ENCODE measurements at regions not wholly inside any gene's neighbourhood (a gene's known extent, or its start where the extent isn't known, plus 50 kb on each side); places are given as distances from the start of the nearest gene placed in this dataset.

DNA sequence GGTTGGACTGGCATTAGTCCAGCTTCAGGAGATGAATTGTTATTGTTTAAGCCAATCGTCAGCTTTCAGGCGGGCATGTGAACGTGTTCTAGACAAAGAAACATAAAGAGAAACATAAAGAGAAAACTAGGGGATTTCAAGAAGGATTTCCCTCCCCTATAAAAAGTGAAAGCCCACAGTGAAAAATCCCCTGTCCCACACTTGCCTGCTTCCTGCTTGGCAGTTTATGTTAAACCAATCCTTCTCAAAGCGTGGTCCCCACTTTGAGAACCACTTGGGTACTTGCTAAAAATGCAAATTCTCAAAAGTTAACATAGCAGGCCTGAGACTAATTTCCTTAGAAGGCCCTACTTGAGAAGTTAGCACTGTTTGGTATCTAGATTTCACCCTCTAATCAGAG lies 293.0 kb upstream of the SOX14 start:
- TF ChIP-seq, protein P1, sequence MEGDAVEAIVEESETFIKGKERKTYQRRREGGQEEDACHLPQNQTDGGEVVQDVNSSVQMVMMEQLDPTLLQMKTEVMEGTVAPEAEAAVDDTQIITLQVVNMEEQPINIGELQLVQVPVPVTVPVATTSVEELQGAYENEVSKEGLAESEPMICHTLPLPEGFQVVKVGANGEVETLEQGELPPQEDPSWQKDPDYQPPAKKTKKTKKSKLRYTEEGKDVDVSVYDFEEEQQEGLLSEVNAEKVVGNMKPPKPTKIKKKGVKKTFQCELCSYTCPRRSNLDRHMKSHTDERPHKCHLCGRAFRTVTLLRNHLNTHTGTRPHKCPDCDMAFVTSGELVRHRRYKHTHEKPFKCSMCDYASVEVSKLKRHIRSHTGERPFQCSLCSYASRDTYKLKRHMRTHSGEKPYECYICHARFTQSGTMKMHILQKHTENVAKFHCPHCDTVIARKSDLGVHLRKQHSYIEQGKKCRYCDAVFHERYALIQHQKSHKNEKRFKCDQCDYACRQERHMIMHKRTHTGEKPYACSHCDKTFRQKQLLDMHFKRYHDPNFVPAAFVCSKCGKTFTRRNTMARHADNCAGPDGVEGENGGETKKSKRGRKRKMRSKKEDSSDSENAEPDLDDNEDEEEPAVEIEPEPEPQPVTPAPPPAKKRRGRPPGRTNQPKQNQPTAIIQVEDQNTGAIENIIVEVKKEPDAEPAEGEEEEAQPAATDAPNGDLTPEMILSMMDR (IDR thresholded peaks at IDR 0.05), result no peak
- TF ChIP-seq POLR2AphosphoS5 (IDR thresholded peaks at IDR 0.05; ENCODE audit: insufficient read depth in 1 of 2, low read depth in 1 of 2), result no peak
